Panc1 (cell line): ENCODE measurements at regions not wholly inside any gene's neighbourhood (a gene's known extent, or its start where the extent isn't known, plus 50 kb on each side); places are given as distances from the start of the nearest gene placed in this dataset.

Experiments
- ATAC-seq: fragments of 200-7000 bp; cut with Tn5 transposase; 2 replicates; pipeline ENCODE4 v1.9.1; 2020; ENCODE audit warnings: mild to moderate bottlenecking, moderate library complexity
- BruUV-seq: library from RNA; stranded (reverse); fragments of 400-500 nt; replicated peaks from 2 replicates; lab custom pipeline; 2021; lab: Mats Ljungman, UMichigan
- CTCF ChIA-PET: fragments of 300-600 bp; sonication (Branson Sonifier 250); formaldehyde crosslinking; loops from one replicate; lab custom pipeline; 2022; ENCODE audit warnings: antibody characterized with exemption; lab: Charles Lee
- POLR2A ChIA-PET: fragments of 300-600 bp; sonication (Branson Sonifier 250); formaldehyde crosslinking; loops from one replicate; lab custom pipeline; 2022; ENCODE audit warnings: antibody characterized with exemption; lab: Charles Lee
- DNase-seq: peaks from one replicate; pipeline ENCODE4 v3.0.0-alpha.2; 2010; ENCODE audit warnings: low read depth, low spot score
- H3K27ac ChIP-seq: 2 replicates; pipeline ENCODE4 v1.5.1; 2011; ENCODE audit warnings: mild to moderate bottlenecking, low read length, inconsistent platforms
- H3K27me3 ChIP-seq: fragments of 200-500 bp; sonication (Bioruptor generic); 2 replicates; pipeline ENCODE4 v1.6.0; 2014; ENCODE audit warnings: low read length, inconsistent platforms; ENCODE audit not compliant: control insufficient read depth, insufficient read depth
- H3K36me3 ChIP-seq: fragments of 200-500 bp; sonication (Bioruptor generic); 2 replicates; pipeline ENCODE4 v1.5.1; 2014; ENCODE audit warnings: inconsistent platforms, mild to moderate bottlenecking, low read length, moderate library complexity; ENCODE audit not compliant: control insufficient read depth, insufficient read depth
- H3K4me1 ChIP-seq: 2 replicates; pipeline ENCODE4 v1.5.1; 2011; ENCODE audit warnings: inconsistent platforms, mild to moderate bottlenecking, low read length, moderate library complexity; ENCODE audit not compliant: control insufficient read depth, insufficient read depth
- H3K4me3 ChIP-seq, 2 experiments: 2 replicates each; pipeline ENCODE4 v1.5.1; 2011 to 2012; ENCODE audit warnings: low read depth in 2 of 2, low read length in 2 of 2, mild to moderate bottlenecking in 2 of 2, inconsistent platforms in 1 of 2, moderate library complexity in 1 of 2
- H3K9me3 ChIP-seq: fragments of 200-500 bp; sonication (Bioruptor generic); 2 replicates; pipeline ENCODE4 v1.5.1; 2014; ENCODE audit warnings: low read depth, mild to moderate bottlenecking, inconsistent platforms, low read length, moderate library complexity; ENCODE audit not compliant: control insufficient read depth, insufficient read depth
- CTCF ChIP-seq: fragments of 450-650 bp; IDR thresholded peaks from 2 replicates; pipeline ENCODE4 v1.5.1; 2017; ENCODE audit warnings: mild to moderate bottlenecking
- POLR2AphosphoS5 ChIP-seq: IDR thresholded peaks from 2 replicates; pipeline ENCODE4 v1.6.1; 2012; ENCODE audit warnings: mild to moderate bottlenecking, low read depth, low read length, moderate library complexity
- REST ChIP-seq, 2 experiments: IDR thresholded peaks; 2 replicates each; pipeline ENCODE4 v1.6.1; 2011 to 2012; ENCODE audit warnings: low read depth in 2 of 2, control low read depth in 1 of 2, low read length in 1 of 2, mild to moderate bottlenecking in 1 of 2, moderate library complexity in 1 of 2; ENCODE audit not compliant: insufficient read depth in 1 of 2
- SIN3A ChIP-seq: IDR thresholded peaks from 2 replicates; pipeline ENCODE4 v1.6.1; 2012; ENCODE audit warnings: low read depth, mild to moderate bottlenecking, low read length, moderate library complexity, borderline replicate concordance; ENCODE audit not compliant: insufficient read depth
- TCF7L2 ChIP-seq: IDR thresholded peaks from 2 replicates; pipeline ENCODE4 v1.6.1; 2011; ENCODE audit warnings: mild to moderate bottlenecking, low read depth, low read length, inconsistent platforms
- in situ Hi-C: cut with HindIII; loops from 2 replicates; pipeline ENCODE4 v1.10.0; 2016; ENCODE audit warnings: low sequenced_read_pairs, low pct_unique_long_range_greater_than_20kb
- intact Hi-C: fragments of 100-400 bp; cut with micrococcal nuclease; formaldehyde crosslinking; loops from one replicate; pipeline ENCODE4 v1.10.0; 2022; ENCODE audit not compliant: unreplicated experiment

DNA sequence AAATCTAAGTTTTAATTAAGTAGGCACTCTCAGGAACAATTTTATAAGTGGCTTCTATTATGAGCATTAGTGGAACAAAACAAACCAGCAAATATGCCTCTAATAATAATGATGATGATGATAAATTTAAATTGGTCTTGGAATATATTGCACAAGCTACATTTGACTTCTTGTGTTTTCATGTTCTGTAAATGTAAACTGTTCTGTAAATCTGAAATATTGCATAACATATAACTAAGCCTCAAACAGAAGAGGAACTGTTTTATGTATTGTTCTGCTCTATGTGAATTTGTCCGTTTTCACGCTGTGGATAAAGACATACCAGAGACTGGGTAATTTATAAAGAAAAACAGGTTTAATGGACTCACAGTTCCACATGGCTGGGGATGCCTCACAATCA, 625.2 kb upstream of the CELF2 start:
- no peaks in the 10 kb centered on the region for H3K36me3 ChIP-seq
- TF ChIP-seq SIN3A (no peak), POLR2AphosphoS5 (no peak), CTCF (no peak), TCF7L2 (no peak), REST (IDR thresholded peaks at IDR 0.05; ENCODE audit: insufficient read depth in 1 of 2, low read depth in 2 of 2, low read length in 1 of 2) (no peak)
- intact Hi-C loops (no loop called here), in situ Hi-C loops (no loop called here)
- DNase-seq: no peak
- ChIA-PET CTCF (no interaction called here), POLR2A (no interaction called here)
- H3K9me3 ChIP-seq: no peaks in the 10 kb centered on the region
- H3K4me1 ChIP-seq: no peaks in the 10 kb centered on the region
- no peak overlapping the region for H3K27ac ChIP-seq
- no peak overlapping the region for H3K4me3 ChIP-seq
- no peak for ATAC-seq
- BruUV-seq: no TSS peak
- no peaks in the 10 kb centered on the region for H3K27me3 ChIP-seq

GRCh38 chr10:10394933-10395658, 622.6 kb upstream of the CELF2 start:
- Histone ChIP-seq H3K27ac (no peak overlapping the region), H3K4me1 (no peaks in the 10 kb centered on the region), H3K36me3 (no peaks in the 10 kb centered on the region), H3K9me3 (no peaks in the 10 kb centered on the region), H3K27me3 (no peaks in the 10 kb centered on the region), H3K4me3 (no peak overlapping the region)
- ATAC-seq (no peak), DNase-seq (no peak)
- POLR2A ChIA-PET: no interaction called here
- intact Hi-C loops: no loop called here
- CTCF ChIA-PET: no interaction called here
- no TSS peak for BruUV-seq
- in situ Hi-C loops: no loop called here
- no peak for TF ChIP-seq TCF7L2
- no peak for TF ChIP-seq POLR2AphosphoS5
- TF ChIP-seq SIN3A: no peak
- TF ChIP-seq REST (IDR thresholded peaks at IDR 0.05; ENCODE audit: insufficient read depth in 1 of 2, low read depth in 2 of 2, low read length in 1 of 2): no peak
